H1 (cell line): ENCODE measurements at regions not wholly inside any gene's neighbourhood (a gene's known extent, or its start where the extent isn't known, plus 50 kb on each side); places are given as distances from the start of the nearest gene placed in this dataset.

Source experiments
- ATF3 ChIP-seq: IDR thresholded peaks from 2 replicates; pipeline ENCODE4 v1.6.1; 2011; ENCODE audit warnings: low read depth, mild to moderate bottlenecking, low read length; ENCODE audit not compliant: insufficient read depth
- BCL11A ChIP-seq, 2 experiments: IDR thresholded peaks; one replicate each; pipeline ENCODE4 v1.6.1; 2011; ENCODE audit warnings: low read depth in 2 of 2, low read length in 2 of 2, mild to moderate bottlenecking in 2 of 2
- CBX5 ChIP-seq: fragments of 300-800, 300-1000 bp; sonication (generic); IDR thresholded peaks from 2 replicates; pipeline ENCODE4 v1.7.1; 2016; ENCODE audit warnings: antibody characterized with exemption, low read length, low read depth
- CHD7 ChIP-seq: fragments of 300-600 bp; sonication (generic); IDR thresholded peaks from 2 replicates; pipeline ENCODE4 v1.7.1; 2012; ENCODE audit warnings: low read length, moderate library complexity, mild to moderate bottlenecking, inconsistent platforms; ENCODE audit not compliant: insufficient replicate concordance
- EZH2 ChIP-seq: fragments of 200-600 bp; sonication (generic); IDR thresholded peaks from 2 replicates; pipeline ENCODE4 v1.7.1; 2012; ENCODE audit warnings: low read depth, mild to moderate bottlenecking, moderate library complexity, low read length, inconsistent platforms; ENCODE audit not compliant: severe bottlenecking
- KDM4A ChIP-seq: IDR thresholded peaks from one replicate; pipeline ENCODE4 v1.7.1; 2012; ENCODE audit warnings: low read depth, mild to moderate bottlenecking, moderate library complexity, low read length, inconsistent platforms; ENCODE audit not compliant: severe bottlenecking
- POLR2A ChIP-seq, 2 experiments: IDR thresholded peaks; 1 replicate in 1 of 2; 2 replicates in 1 of 2; pipeline ENCODE4 v1.6.1; 2011; ENCODE audit warnings: low read depth in 2 of 2, low read length in 2 of 2, mild to moderate bottlenecking in 2 of 2; ENCODE audit errors: control extremely low read depth in 1 of 2
- RNF2 ChIP-seq: fragments of 200-900, 300-1000 bp; sonication (generic); IDR thresholded peaks from 2 replicates; pipeline ENCODE4 v1.7.1; 2016; ENCODE audit warnings: borderline replicate concordance, low read depth, mild to moderate bottlenecking, antibody characterized with exemption, low read length; ENCODE audit not compliant: poor library complexity, severe bottlenecking; ENCODE audit errors: missing control alignments
- SP2 ChIP-seq: IDR thresholded peaks from 2 replicates; pipeline ENCODE4 v1.6.1; 2012; ENCODE audit warnings: mild to moderate bottlenecking, low read length, inconsistent platforms
- TAF7 ChIP-seq: optimal IDR thresholded peaks from 2 replicates; pipeline ENCODE3; 2011; ENCODE audit warnings: low read depth, mild to moderate bottlenecking, inconsistent platforms, low read length, moderate library complexity, borderline replicate concordance

- no peak for TF ChIP-seq CHD7
- no peak for TF ChIP-seq RNF2
- TF ChIP-seq EZH2, result no peak
- TF ChIP-seq ATF3, result no peak
- TF ChIP-seq CBX5, result no peak
- TF ChIP-seq BCL11A (IDR thresholded peaks at IDR 0.05; ENCODE audit: low read depth in 2 of 2, low read length in 2 of 2), result no peak
- TF ChIP-seq TAF7, result no peak
- no peak for TF ChIP-seq SP2
- TF ChIP-seq POLR2A (IDR thresholded peaks at IDR 0.05; ENCODE audit: control extremely low read depth in 1 of 2, low read depth in 2 of 2, low read length in 2 of 2), result no peak
- no peak for TF ChIP-seq KDM4A
These were observed 254.3 kb downstream of the PDHA2 start (continued) for GRCh38 chr4:96094183-96094582.
